ENCODE measurements at regions not wholly inside any gene's neighbourhood (a gene's known extent, or its start where the extent isn't known, plus 50 kb on each side); places are given as distances from the start of the nearest gene placed in this dataset.

DNA sequence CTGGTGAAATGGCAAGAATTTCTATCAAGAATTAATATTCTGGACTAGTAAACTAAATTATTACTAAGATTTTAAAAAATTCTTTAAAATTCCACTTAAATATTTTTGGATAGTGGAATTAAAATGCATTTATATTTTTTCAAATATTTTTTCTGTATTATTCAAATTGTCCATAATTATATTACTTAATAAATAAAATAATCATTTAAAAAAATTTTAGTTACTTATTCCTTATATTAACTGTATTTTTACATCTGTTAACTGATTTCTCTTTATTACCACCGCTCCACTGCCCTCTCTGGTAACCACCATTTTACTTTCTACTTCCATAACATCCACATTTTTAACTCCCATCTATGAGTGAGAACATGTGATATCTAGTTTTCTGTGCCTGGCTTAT is 828.4 kb downstream of the VGLL3 start:
- no peak overlapping the region for H3K27ac ChIP-seq
- TF ChIP-seq, protein P1, sequence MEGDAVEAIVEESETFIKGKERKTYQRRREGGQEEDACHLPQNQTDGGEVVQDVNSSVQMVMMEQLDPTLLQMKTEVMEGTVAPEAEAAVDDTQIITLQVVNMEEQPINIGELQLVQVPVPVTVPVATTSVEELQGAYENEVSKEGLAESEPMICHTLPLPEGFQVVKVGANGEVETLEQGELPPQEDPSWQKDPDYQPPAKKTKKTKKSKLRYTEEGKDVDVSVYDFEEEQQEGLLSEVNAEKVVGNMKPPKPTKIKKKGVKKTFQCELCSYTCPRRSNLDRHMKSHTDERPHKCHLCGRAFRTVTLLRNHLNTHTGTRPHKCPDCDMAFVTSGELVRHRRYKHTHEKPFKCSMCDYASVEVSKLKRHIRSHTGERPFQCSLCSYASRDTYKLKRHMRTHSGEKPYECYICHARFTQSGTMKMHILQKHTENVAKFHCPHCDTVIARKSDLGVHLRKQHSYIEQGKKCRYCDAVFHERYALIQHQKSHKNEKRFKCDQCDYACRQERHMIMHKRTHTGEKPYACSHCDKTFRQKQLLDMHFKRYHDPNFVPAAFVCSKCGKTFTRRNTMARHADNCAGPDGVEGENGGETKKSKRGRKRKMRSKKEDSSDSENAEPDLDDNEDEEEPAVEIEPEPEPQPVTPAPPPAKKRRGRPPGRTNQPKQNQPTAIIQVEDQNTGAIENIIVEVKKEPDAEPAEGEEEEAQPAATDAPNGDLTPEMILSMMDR (IDR thresholded peaks at IDR 0.05), result no peak

DNA sequence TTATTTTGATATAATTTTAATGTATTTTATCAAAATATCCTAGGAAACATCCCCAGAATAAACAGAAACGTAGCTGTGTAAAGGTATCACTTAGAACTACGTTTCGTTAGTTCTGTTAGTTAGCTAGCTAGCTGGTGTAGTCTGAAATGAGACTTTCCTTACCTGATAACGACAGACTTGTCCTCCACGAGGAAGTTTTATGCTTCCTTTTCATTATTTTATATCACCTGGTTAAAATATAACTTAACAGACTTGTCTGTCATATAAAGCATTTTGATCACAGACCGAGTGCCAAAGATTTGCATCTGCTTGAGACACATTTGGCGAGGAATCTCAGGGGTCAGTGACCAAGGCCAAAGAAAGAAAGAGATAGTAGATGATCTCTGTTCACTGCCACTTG is 829.5 kb downstream of the VGLL3 start:
- ATAC-seq, result no peak
- no peaks in the 10 kb centered on the region for H3K36me3 ChIP-seq (ENCODE audit: insufficient read depth in 1 of 2, low read depth in 1 of 2)
- no peak for DNase-seq

More for the DNA sequence above, 828.4 kb downstream of the VGLL3 start:
- Histone ChIP-seq H3K9me3 (no peaks in the 10 kb centered on the region), H3K27me3 (ENCODE audit: insufficient read depth in 3 of 3, low read length in 2 of 3) (no peaks in the 10 kb centered on the region), H3K4me3 (no peak overlapping the region), H3K4me1 (no peaks in the 10 kb centered on the region), H3K36me3 (ENCODE audit: insufficient read depth in 1 of 2, low read depth in 1 of 2) (no peaks in the 10 kb centered on the region)
- WGBS, 3 donors, result 89 to 93% (median 92%) methylated on average over 1 of the region's 1 CpG
- intact Hi-C loops (cut with DNase I), result no loop called here
- no peak for DNase-seq
- ATAC-seq, result no peak

DNA sequence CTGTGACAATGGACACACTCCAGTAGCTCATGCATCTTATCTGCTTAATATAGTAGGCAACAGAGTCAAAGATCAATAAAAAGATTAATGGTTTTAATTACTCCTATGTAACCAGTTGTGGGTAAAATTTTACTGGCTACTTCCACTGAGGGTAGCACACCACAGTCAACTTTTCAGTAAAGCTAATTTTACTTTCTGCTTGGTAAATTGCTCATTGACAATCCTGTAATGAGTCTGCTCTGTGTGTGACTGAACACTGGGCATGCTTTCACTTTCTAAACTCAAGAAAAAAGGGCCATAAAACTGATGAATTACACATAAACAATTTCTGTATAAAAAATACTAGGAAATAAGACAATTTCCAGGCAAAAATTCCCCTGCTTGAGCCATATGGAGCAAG is 838.3 kb downstream of the VGLL3 start:
- no peak for DNase-seq
- H3K4me1 ChIP-seq, result no peaks in the 10 kb centered on the region
- ATAC-seq, result no peak
- intact Hi-C loops (cut with DNase I), result no loop called here
- no peaks in the 10 kb centered on the region for H3K36me3 ChIP-seq (ENCODE audit: insufficient read depth in 1 of 2, low read depth in 1 of 2)
- H3K9me3 ChIP-seq, result no peaks in the 10 kb centered on the region
- no peaks in the 10 kb centered on the region for H3K27me3 ChIP-seq (ENCODE audit: insufficient read depth in 3 of 3, low read length in 2 of 3)
- TF ChIP-seq, protein P1 (IDR thresholded peaks at IDR 0.05), result no peak
- H3K27ac ChIP-seq, result no peak overlapping the region
- no peak overlapping the region for H3K4me3 ChIP-seq

More for the DNA sequence above, 829.5 kb downstream of the VGLL3 start:
- no peaks in the 10 kb centered on the region for H3K4me1 ChIP-seq
- H3K27ac ChIP-seq, result no peak overlapping the region
- H3K4me3 ChIP-seq, result no peak overlapping the region
- H3K9me3 ChIP-seq, result no peaks in the 10 kb centered on the region
- TF ChIP-seq, protein P1 (IDR thresholded peaks at IDR 0.05), result no peak
- H3K27me3 ChIP-seq (ENCODE audit: insufficient read depth in 3 of 3, low read length in 2 of 3), result no peaks in the 10 kb centered on the region
- WGBS, 3 donors, result 79 to 83% (median 80%) methylated on average over 7 of the region's 7 CpGs
- intact Hi-C loops (cut with DNase I), result no loop called here

DNA sequence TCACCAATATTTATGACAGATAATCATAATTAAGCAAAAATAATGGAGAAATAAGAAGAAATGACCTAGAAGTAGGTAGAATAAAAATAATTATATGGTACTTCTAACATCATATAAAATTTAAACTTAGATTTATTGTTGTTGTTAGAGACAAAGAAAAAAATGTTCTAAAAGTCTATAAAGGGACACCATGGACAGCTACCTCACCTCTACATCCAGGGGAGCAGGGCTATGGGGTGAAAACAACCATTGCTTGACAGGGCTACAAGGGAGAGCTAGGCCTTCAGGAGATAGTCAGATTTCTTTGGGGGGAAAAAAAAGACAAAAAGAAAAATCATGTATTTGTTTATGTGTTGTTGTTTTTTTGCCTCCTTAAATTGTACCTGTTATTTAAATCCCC is 841.9 kb downstream of the VGLL3 start:
- Histone ChIP-seq H3K36me3 (ENCODE audit: insufficient read depth in 1 of 2, low read depth in 1 of 2) (no peaks in the 10 kb centered on the region), H3K27me3 (ENCODE audit: insufficient read depth in 3 of 3, low read length in 2 of 3) (no peaks in the 10 kb centered on the region), H3K27ac (no peak overlapping the region), H3K4me3 (no peak overlapping the region), H3K9me3 (no peaks in the 10 kb centered on the region), H3K4me1 (no peaks in the 10 kb centered on the region)
- TF ChIP-seq, protein P1 (IDR thresholded peaks at IDR 0.05), result no peak
- no peak for ATAC-seq
- no peak for DNase-seq
- intact Hi-C loops (cut with DNase I), result no loop called here

DNA sequence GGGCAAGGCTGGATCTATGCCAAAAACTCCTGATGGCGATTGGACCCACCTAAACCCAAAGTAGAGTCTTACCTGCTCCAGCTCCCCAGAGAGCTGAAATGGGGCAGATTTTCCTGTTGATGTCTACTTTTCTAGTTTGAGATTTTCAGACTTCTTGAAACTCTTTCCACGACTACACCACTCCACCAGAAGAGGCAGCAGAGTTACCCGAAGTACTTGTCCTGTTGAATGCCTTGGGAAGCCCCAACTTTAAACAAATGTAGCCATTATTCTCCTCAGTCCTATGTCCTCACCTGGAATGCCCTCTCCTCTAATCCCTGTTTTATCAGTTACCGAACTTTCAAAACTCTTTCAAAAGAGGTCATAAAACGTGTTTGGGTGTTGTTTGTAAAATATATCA is 843.8 kb downstream of the VGLL3 start:
- no peak overlapping the region for H3K27ac ChIP-seq
- TF ChIP-seq, protein P1 (IDR thresholded peaks at IDR 0.05), result no peak
- H3K9me3 ChIP-seq, result no peaks in the 10 kb centered on the region
- H3K36me3 ChIP-seq (ENCODE audit: insufficient read depth in 1 of 2, low read depth in 1 of 2), result no peaks in the 10 kb centered on the region
- no peaks in the 10 kb centered on the region for H3K4me1 ChIP-seq
- ATAC-seq (no peak), DNase-seq (no peak)
- no peak overlapping the region for H3K4me3 ChIP-seq
- WGBS, 3 donors, result 78 to 86% (median 80%) methylated on average over 5 of the region's 5 CpGs
- intact Hi-C loops (cut with DNase I), result no loop called here
- no peaks in the 10 kb centered on the region for H3K27me3 ChIP-seq (ENCODE audit: insufficient read depth in 3 of 3, low read length in 2 of 3)

All from psoas muscle (tissue), 7 donors.